GM18873 (cell line): ENCODE measurements at regions not wholly inside any gene's neighbourhood (a gene's known extent, or its start where the extent isn't known, plus 50 kb on each side); places are given as distances from the start of the nearest gene placed in this dataset.

Experiments used
- ATAC-seq: cut with Tn5 transposase; IDR thresholded peaks from one replicate; pipeline ENCODE4 v1.9.1; 2021; ENCODE audit warnings: mild to moderate bottlenecking, moderate library complexity, moderate number of reproducible peaks; ENCODE audit not compliant: unreplicated experiment, low FRiP score

DNA sequence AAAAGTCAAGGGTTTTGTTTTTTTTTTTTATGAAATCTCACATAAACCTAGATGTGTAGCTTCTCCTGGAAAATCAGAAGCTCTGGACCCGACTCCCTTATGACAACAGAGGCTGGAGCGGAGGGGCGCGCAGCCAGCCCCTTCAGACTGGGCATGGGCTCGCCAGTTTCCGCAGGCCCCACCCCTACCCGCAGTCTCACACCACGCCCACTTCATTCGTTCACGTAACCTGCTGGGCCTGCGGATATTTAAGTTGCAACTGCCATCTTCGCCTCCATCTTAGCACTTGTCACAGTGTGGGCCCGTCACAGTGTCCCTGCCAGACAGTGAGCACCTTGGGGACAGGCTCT is 111.7 kb upstream of the PTPN1 start:
- no peak for ATAC-seq

DNA sequence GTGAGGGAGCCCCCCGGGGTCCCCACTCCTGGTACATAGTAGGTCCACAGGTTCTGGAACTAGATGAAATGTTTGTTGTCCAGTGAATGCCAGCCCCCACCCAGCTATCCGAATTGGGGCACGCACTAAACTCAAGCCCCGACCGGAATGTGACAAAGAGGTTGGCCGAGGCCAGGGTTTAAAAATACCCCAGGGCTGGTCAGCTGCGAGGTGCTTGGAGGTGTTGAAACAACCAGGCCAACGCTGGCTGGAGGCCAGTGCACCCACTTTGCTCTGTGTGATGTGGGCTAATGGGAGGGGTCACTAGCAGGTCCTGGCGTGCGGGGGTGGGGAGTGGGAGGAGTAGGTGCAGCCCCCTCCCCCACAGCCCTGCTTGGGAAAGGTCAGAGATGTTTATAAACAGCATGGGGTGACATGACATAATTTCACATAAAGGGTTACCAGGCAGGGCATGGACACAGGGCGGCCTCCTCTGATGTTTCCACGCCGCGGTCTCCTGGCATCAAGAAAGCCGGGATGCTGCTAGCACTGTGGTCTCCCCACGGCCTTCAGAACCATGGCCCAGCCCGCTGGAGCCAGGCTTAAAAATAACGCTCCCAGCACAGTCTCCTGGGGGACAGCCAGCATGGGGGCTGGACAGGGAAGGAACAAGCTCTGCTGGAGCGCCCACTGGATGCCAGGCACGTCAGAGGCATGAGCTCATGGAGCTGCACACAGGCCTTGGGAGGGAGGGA is 111.2 kb upstream of the PTPN1 start:
- ATAC-seq = no peak

DNA sequence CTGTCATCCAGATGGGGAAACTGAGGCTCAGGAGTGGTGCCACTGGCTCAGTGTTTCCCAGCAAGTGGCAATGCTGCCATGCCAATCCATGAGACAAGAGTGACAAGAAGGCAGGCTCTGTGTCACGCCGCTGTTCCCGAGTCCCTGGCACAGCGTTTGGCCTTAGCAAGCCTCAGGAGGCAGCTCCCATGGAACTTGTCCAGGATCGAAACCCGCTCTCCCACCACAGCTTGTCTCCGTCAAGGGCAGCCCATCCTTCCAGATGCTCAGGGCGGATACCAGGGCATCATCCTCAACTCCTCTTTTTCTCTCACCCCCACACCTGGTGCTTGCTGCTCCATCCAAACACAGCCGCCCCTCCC is 110.6 kb upstream of the PTPN1 start:
- ATAC-seq = no peak

GRCh38 chr20:50399917-50400704 is 110.1 kb upstream of the PTPN1 start:
- no peak for ATAC-seq

GRCh38 chr20:50400705-50401586 is 109.2 kb upstream of the PTPN1 start:
- ATAC-seq = no peak

DNA sequence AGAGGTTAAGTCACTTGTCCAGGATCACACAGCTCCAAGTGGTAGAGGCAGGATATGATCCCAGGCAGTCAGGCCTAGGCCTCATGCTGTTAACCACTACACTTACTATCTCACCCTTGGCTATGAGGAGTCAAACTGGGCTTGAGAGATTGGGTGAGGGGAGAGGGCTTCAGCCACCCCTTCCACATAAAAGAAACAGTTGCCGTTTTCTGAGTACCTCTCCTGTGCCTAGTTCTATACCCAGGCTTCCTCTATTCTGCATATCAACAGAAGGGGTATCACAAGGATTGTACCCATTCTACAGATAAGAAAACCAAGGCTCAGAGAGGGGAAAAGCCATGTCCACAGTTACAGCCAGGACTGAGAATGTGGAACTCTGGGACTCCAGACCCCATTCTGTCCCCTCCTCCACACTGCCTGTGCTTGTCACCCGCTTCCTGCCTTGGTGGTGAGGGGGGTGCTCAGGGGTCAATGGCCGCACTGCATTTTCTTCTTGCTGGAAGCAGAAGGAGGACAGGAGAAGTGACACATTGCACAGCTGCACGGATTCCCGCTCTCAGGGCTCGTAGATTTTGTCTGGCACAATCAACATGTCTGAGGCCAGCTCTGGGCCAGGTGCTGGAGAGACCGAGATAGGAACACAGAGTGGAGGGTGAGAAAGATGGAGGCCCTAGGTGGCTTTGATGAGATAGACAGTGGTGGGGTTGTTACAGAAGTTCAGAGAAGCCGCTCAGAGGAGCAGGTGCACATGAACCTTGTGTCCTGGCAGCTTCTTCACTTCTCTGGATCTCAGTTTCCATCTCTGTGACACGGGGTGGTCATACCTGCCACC is 108.4 kb upstream of the PTPN1 start:
- ATAC-seq = no peak

DNA sequence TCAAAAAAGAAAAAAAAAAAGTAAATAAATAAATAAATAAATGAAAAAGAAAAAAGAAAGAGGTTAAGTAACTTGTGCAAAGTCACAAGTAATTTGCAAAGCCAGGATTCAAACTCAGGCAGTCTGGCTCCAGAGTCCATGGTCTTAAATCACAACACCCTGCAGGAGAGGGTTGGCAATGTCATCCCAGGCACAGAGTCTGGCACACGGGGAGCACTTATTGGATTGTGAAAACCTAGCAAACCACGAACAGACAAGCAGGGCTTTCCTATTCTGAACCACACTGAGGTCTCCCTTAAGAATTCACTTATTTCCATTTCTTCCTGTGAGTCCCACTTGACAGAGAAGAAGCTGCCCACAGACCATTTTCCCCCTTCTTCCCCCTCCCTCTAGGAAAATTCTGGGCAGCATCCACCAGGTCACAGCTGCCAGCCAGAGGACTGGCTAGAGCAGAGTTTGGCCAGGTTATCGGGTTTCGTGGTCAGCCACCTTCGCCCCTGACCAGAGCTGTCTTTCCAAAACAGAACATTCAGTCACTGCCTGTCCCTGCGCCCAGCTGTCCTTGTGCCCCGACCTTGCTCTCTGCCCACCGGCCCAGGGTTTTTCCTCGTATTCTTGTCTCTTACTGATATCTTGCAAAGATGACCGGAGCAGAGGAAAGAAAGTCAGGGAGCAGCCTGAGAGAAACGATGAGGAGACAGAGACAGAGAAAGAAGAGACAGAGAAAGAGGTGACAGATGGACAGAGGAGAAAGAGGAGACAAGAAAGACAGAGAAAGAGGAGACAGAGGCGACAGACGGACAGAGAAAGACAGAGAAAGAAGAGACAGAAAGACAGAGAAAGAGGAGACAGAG is 106.4 kb upstream of the PTPN1 start:
- no peak for ATAC-seq

- no peak for ATAC-seq
These were observed 105.6 kb upstream of the PTPN1 start for GRCh38 chr20:50404419-50405234.

DNA sequence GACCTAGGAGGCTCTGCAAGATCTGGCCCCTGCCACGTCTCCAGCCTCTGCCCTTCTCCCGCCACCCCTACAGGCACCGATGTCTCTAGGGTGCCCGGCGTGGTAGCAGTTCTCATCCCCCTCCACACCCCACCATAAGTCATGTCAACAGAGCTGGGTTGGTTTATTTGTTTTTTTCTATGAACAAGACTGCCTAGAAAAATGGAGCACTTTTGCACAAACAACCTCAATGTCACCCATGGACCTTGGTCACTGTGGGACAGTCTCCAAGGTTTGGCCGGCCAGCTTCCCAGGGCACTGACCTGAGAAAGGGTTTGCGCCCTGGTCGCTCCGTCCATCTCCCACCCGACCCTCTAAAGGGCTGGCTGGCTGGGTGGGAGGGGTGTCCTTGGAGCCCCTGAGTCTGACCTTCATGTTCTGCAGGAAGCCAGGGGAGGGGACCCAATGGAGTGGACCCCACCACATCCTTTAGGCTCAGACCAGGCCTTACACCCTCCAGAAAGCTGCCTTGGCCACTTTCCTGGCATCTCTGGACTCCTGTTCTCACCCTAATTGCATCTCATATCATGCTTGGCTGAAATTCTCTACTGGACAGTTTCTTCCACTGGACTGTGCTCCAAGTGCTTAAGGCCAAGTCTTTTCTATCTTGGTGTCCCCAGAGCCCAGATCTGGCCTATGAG is 104.8 kb upstream of the PTPN1 start:
- ATAC-seq = no peak

- no peak for ATAC-seq
These were observed 104.1 kb upstream of the PTPN1 start for GRCh38 chr20:50405915-50406609.

GRCh38 chr20:50406610-50407136 is 103.5 kb upstream of the PTPN1 start:
- no peak for ATAC-seq

GRCh38 chr20:50408526-50409364 is 101.4 kb upstream of the PTPN1 start:
- ATAC-seq = no peak

- ATAC-seq = no peak
These were observed 100.7 kb upstream of the PTPN1 start for GRCh38 chr20:50409495-50409894.

- ATAC-seq = no peak
These were observed 99.8 kb upstream of the PTPN1 start for GRCh38 chr20:50410343-50410742.

GRCh38 chr20:50412069-50412468 is 98.1 kb upstream of the PTPN1 start:
- no peak for ATAC-seq

DNA sequence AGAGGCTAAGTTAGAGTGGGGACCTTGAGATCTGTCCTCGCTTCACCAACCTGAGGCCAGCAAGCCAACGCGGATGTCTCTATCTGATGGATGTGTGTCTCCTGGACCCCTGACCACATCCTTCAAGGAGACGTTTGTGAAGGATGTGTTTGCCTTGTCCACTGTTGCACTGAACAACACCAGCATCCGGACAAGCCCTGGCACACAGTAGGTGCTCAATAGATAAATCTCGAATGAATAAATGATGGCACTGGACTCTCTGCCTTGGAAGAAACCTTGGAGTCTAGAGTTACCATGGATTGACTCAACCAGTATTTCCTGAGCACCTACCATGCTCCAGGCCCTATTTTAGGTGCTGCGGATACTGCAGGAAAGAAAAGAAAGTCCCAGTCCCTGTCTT is 97.7 kb upstream of the PTPN1 start:
- ATAC-seq = no peak
